HG03103 (cell line): ENCODE measurements at regions not wholly inside any gene's neighbourhood (a gene's known extent, or its start where the extent isn't known, plus 50 kb on each side); places are given as distances from the start of the nearest gene placed in this dataset.

Source experiments
- ATAC-seq: cut with Tn5 transposase; IDR thresholded peaks from one replicate; pipeline ENCODE4 v1.9.1; 2021; ENCODE audit warnings: low read depth; ENCODE audit not compliant: unreplicated experiment

DNA sequence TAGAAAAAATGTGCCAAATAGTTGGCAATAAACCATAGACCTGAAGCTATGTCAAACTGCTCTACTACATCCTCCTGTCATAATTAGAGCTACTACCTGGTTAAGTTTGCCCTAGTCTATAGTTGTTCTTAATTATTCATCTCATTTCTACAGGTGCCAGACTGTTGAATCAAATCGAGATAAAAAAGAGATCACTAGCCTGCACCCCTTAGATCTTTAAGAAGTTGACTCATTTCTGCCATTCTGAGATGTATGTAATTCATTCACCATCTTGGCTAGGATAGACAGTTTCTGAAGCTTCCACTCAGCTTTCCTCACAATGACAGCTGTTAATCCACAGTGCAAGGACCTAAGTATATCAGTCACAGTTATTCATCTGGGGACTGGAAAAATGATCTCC is 452.1 kb upstream of the BOD1L1 start:
- no peak for ATAC-seq

DNA sequence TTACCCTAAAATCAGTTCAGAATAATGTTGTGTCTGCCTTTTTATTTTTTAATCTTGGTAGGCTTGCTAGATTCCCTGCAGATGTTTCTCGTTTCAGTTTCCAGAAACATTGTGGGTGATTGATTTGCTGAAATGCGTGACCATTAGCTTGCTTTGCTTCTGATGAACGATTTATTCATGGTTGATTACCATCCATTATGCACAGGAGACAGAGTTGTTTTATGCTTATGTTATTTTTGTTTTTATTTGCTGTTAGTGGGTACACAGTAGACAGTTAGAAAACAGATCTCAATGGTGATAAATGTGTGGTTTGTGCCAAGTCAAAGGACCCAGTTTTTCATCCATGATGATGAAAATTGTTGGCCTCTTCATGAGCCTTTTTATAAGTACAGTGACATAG is 455.6 kb upstream of the BOD1L1 start:
- no peak for ATAC-seq

DNA sequence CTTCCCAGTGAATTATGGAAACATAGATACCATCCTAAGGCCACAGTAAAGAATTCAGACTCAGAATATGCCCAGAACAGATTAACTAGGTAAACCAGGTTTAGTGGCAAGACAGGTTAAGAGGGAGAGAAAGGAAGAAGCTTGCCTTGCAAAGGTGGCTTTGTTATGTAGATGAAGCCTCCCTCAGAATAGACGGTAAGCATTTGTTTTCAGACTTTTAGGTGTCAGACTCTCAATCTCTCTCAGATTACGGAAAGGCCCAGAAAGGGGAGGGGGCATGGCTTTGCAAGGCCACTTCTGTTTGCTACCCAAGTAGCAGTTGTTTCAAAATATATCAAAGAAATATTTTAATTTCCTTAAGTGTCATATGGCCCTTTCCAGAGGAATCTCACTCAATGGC is 457.1 kb upstream of the BOD1L1 start:
- ATAC-seq, result no peak

DNA sequence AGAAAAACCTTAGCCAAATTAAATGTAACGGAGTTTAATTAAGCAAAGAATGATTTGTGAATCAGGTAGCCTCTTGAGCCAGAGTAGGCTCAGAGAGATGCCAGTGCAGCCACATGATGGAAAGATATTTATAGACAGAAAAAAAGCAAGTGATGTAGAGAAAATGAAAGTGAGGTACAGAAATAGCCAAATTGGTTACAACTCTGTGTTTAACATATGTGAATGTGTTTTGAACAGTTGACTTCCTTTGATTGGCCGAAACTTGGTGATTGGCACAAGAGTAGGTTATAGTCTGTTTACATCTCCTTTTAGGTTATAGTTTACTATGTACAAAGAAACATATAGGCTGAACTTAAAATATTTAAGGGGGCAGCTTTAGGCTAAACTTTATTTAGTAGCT is 459.9 kb upstream of the BOD1L1 start:
- ATAC-seq, result no peak

DNA sequence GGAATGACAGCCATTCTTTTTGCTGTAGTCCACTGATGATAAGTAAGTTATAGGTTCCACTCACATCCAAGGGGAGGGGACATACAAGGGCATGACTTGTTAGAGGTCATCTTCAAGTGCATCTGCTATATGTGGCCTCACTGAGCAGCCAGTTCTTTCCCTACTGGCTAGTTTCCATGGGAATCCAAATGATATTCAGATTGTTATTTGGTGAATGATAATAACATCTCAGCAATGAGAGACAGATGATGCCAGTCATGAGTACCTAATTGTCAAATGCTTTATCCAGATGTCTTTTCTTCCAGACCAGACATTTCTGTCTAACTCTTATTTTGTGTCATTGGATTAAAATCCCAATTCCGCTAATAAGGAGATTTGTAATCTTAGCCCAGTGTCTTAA is 460.4 kb upstream of the BOD1L1 start:
- no peak for ATAC-seq

DNA sequence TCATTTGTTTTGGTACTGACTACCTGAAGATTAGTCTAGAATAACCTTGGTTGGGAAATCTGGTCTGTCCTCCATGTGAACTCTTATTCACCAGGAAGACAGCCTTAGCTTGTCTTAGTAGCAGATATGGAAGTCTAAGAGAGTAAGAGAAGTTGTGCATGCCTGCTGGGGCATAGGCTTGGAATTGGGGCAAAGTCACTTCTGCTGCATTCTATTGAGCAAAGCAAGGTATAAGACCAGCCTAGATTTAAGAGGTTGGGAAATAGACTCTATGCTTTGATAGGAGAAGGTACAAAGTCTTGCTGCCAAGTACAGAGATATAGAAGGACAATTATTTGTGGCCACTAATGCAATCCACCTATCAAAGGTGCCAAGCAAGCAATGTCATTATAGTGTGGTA is 464.0 kb upstream of the BOD1L1 start:
- ATAC-seq, result no peak

DNA sequence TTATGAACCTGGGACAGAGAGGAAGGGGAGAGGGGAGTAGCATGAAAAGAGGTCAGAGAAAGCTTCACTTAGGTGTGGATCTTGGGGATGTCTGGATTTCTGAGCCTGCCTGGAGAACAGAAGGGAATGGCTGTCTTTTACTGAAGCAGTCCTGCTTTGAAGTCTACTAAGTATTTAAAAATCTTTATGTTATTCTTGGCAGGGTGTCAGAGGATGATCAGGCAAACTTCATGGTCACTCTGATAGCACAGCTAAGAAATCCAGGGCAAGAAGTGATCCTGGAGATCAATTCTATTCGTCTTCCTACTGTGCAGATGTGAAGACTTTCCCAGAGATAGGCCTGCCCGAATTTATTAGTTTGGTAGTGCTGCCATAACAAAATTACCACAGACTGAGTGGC is 464.4 kb upstream of the BOD1L1 start:
- no peak for ATAC-seq

DNA sequence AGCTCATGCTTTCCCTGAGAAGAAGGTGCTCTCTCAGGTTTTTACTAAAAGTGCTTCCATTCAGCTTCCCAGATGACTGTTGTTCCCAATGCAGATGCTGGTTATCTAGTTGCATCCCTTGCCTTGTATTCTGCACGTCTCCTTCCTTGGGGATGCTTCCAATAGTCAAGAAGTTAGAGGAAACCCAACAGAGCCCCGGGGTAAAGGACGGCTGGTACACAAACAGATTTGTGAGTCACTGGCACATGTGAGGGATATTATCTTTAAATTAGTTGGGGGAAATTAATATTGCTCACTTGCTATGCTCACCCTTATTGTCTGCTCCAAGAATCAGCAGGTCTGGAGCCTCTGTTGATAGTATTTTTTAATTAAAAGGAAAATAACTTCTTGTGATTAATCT is 465.2 kb upstream of the BOD1L1 start:
- ATAC-seq, result no peak

DNA sequence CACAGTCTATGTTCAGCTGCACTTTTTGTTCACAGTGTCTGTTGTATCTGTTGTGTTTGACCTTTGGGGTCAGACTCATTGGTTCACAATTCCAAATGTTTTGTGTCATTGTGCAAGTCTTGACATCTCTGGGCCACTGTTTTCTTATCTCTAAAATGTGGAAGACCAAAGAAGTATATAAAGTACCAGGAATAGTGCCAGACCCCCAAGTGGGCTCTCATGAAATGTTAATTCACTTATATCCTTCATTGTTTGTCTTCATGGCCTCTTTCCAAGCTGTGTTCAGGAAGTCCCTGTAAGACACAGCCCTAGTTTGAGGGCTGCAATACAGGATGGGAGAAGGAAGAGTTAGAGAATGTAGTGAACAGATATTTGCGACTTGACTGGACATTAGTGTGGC is 468.3 kb upstream of the BOD1L1 start:
- no peak for ATAC-seq

DNA sequence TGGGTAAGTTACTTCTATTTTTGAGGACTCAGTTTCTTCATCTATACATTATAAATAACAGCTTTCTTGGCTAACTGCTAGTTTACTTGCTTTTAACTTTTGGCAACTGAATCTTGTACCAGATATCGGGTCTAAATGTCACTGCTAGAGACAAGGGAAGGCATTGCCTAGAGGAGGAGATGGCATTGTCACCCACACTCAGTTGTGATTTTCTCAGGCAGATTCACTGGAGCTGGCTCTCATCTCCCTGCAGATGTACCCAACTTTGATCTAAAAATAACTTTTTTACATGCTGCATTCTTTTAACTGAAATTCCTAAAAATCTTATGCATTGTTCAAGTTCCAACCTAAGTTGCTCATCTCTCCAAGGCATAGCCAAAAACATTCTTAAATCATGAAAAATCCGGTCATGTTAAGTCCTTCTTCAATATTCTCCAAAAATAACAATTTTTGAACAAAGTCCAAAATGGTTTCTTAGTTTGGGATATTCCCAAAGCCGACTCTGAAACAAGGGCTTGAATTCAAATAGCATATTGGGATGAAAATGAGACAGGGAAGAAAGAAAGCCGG is 469.0 kb upstream of the BOD1L1 start:
- ATAC-seq, result no peak

DNA sequence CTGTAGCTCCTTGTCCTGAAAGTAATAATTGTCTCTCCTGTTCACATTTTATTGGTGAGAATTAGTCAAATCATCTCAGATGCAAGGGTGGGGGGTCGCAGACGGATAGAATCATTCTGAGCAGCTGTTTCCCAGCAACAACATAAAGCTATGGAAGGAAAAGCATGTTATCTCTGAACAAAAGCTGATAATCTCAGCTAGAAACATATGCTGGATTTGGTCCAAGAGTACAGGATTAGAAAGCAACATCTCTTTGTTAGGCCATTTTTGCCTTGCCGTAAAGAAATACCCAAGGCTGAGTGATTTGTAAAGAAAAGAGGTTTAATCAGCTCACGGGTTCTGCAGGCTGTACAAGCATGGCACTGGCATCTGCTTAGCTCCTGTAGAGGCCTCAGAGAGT is 472.8 kb upstream of the BOD1L1 start:
- no peak for ATAC-seq

DNA sequence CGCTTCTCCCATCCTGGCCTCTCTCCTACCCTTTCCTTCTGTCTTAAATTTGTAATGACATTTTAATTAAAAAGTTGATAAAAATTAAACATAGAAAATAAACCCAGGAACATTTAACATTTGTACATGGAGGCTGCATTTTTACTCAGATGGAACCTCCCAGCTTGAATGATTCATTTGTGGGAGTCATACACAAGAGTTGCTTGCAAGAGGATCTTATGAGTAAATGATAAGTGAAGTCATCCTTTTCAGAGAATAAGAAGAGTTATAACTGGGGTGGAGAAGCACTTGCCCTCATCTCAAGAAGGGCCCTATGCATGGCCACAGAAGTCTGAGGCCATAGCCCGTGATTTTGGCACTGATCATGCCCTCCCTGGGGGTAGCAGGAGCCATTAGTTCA is 482.9 kb upstream of the BOD1L1 start:
- ATAC-seq, result no peak

DNA sequence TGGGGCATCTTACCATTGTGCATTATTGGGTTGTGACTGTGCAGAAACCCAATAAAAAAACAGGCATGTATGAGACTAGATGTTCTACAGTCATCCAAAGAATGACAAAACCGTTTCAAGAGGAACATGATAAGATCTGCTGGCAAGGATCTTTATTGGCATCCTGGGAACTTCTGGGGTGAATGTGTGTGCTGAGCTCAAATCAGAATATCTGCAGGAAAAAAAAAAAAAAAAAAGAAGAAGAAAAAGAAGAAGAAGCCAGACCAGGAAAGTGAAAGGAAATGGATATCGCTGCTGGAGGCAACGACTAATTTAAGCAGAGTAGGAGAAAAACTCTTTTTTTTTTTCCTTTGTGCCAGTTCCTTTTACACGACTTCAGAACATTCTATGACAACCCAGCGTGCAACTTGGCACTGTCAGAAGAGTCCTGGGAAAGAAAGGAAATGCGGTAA is 484.2 kb upstream of the BOD1L1 start:
- ATAC-seq, result no peak

DNA sequence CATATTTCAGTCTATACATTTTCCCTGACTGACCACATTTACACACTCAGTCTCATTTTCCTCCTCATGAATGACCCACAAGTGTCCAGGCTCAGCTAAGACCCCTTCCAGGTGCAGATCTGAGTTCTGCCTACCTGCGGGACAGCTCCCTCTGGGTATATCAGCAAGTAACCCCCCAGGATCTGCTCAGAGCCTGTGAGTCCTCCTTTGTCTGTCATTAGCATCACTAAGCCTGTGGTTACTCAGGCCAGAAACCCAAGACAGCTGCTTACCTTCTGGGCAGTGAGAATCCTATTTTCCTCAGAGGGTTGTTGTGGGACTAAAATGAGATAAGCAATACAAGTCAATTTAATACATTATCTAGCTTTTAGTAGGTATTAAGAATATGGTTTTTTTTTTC is 487.6 kb upstream of the BOD1L1 start:
- no peak for ATAC-seq

DNA sequence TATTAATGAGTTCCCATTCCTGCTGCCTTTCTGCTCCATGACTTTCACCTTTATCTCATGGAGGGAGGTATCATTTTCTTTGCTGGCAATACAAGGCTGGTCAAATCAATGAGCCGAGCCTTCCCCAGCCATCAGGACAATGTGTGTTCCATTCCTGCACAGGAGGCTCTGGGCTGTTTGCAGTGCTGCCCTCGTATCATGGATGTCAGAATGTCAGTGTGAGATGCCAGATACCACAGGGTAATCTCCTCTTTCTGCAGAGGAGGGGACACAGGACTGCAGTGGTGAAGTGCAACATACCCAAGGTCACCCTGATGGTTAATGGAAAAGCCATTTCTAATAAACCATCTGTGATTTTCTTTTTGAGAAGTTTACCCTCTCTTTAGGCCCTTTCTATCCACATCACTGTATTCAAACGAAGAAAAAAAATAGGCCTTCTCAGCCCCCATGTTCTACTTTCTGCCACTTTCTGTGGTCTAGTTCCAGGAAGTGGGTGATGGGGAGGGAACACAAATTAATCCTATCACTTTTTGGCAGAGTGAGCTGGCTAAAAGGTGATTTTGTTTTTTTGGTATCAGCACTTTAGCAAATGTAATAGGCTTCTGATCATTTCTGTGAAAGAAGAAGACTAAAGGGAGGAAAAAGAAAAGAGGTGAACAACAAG is 490.2 kb upstream of the BOD1L1 start:
- ATAC-seq, result no peak

DNA sequence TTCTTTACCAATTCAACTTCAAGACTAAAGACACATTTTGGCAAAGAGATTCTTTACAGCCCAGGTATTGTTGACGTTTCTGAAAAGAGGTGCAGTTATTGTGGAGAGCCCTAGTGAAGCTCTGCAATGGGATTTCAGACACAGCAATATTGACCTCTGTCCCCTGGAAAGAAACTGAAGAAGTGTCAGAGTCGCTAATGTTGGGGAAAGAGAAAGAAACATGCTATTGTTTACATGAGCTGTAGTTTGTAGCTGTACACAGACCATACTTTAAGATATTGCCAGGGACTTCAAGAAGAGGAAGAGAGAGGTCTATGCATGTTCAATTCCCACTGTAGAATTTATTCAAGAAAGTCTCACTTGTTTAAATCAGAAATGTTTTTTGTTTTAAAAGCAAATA is 497.3 kb upstream of the BOD1L1 start:
- ATAC-seq, result no peak

DNA sequence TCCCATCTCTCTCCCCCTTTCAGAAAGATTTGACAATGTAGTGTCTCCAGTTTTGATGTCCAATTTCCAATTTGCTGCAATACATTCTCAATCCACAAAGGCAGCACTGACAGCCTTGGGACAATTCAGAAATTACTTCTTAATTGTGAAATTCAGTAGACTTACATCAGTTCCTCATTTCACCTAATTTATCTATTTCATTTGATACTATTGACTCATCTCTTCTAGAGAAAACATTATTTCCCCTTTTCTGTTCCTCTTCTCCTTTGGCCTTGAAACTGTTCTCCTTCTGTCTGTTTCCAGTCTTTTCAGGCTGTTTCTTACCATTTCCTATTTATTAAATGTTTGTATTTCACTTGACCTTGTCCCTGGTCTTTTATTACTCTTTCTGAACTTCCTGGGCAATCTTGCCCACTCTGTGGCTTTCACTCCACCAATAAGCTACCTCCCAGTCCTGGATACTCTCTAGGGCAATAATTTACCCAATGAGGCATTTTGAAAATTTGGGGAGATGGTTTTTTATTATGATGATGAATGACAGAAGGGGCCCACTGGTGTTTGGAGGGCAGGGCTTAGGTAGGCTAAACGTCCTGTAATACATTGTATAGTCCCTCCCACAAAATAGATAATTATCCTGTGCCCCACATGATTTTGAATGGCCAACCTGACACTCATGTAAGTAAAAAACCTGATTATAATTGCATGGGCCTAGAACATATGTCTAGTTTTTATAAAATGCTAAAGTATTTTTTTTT is 498.0 kb upstream of the BOD1L1 start:
- ATAC-seq, result peak; percentile 83

DNA sequence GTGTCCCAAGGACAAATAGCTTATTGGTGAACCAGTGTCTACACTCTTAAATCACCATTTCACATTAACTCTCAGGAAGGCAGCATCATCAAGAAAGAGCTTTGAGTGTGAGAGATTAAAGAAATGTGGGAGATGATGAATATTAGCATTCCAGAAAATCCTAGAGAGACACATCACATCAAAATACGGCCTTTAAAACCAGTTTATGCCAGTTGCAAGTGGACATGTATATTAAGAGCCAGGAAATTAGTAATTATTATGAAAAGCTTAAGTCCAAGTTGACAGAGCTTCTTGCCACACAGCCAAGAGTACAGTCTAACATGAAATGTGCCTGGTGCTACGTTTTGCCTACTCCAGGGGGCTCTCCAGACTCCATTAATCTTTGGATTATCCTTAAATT is 503.0 kb upstream of the BOD1L1 start:
- no peak for ATAC-seq

DNA sequence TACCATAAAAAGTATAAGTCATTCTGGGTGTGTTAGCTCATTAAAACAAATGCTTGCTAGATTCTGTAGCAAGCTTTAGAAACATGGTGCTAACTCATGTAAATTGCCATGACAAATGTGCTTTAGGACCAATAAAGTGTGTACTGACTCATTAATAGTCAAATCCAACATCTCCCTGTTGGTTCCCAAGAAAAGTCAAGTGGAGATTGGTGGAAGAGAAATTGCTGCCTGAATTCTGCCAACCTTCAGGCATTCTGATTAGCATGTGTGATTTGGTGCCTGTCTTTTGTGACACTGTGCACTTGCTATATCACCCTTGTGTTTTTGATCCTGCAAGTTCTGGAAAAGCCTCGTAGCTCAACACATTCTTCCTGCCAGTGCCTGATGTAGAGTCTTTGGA is 503.8 kb upstream of the BOD1L1 start:
- no peak for ATAC-seq

DNA sequence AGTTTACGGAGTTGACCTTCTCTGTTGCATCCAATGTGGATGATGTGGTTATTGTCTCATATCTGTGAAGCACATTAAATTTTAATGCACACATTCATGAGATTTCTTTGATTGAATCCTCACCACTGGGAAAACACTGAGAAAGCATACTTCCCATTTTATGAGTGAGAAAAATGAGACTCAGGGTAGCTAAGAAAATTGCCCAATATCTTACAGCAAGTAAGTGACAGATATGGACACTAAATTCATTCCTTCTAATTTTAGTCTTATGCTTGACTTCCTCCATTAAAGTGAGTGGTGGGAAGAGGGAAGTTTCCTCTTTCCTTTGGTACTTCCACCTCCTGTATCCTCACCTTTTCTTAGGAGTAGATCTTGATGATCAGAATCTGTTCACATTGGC is 504.8 kb upstream of the BOD1L1 start:
- no peak for ATAC-seq

DNA sequence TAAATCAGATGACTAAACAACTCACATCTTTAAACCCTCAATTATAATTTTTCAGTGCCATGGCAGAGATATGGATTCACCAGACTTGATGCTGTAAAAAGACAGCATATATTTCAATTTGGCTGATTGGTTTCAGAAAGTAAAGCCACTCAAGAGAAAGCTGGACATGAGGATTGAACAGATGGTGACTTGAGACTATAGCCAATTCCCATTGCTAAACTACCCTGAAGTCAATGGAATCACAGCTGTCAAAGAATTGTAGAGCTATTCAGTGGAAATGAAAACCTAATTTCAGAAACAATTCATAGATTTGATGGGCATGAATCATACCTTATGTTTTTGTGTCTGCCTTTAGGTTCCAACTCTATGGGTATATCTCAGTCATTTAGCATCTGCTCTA is 510.6 kb upstream of the BOD1L1 start:
- no peak for ATAC-seq

DNA sequence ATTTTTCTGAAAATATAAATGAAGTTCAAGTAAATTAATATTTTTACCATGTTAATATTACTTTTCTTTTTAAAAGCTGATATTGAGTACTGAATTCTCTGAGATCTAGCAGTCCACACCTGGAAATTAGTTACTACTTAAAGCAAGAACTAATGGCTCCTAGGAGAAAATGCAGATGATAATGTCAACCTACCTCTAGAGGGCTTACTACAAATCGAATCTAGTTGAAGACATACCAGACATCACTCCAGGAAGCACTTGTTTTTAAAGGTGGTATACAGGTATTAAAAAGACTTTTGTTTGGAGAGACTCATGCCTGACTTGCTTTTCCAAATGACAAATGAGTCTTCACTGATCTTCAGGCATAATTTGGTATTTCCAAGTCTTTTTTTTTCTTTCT is 516.4 kb upstream of the BOD1L1 start:
- no peak for ATAC-seq
